Activated CD4-positive, alpha-beta T cell treated with anti-CD3 and anti-CD28 coated beads, Interleukin-2, amount 10 ng/mL, durations not matched to agents 24 days and 14 days (primary cell): ENCODE measurements at regions not wholly inside any gene's neighbourhood (a gene's known extent, or its start where the extent isn't known, plus 50 kb on each side); places are given as distances from the start of the nearest gene placed in this dataset.

Source experiments
- DNase-seq: peaks from one replicate; pipeline ENCODE4 v3.0.0; 2022
- H3K27ac Mint-ChIP-seq: one replicate; pipeline ENCODE4 v1.8.0; 2022; ENCODE audit warnings: mild to moderate bottlenecking, mixed read lengths
- H3K27me3 Mint-ChIP-seq: one replicate; pipeline ENCODE4 v1.8.0; 2022; ENCODE audit warnings: mixed read lengths
- H3K36me3 Mint-ChIP-seq: one replicate; pipeline ENCODE4 v1.8.0; 2022; ENCODE audit warnings: low read depth, mild to moderate bottlenecking, mixed read lengths
- H3K4me1 Mint-ChIP-seq: one replicate; pipeline ENCODE4 v1.8.0; 2021; ENCODE audit warnings: mixed read lengths
- H3K4me3 Mint-ChIP-seq: one replicate; pipeline ENCODE4 v1.8.0; 2022; ENCODE audit warnings: mild to moderate bottlenecking, moderate library complexity, mixed read lengths
- H3K9me3 Mint-ChIP-seq: one replicate; pipeline ENCODE4 v1.8.0; 2021; ENCODE audit warnings: mixed read lengths
- intact Hi-C: fragments of 100-400 bp; cut with micrococcal nuclease; formaldehyde crosslinking; loops from one replicate; pipeline ENCODE4 v1.15.1; 2023

- Mint-ChIP-seq H3K36me3 (no peaks in the 10 kb centered on the region), H3K4me3 (no peak overlapping the region), H3K4me1 (no peaks in the 10 kb centered on the region), H3K9me3 (no peaks in the 10 kb centered on the region), H3K27me3 (no peaks in the 10 kb centered on the region), H3K27ac (no peak overlapping the region)
- intact Hi-C loops = no loop called here
- DNase-seq = no peak
These were observed 91.5 kb upstream of the PDE1C start for GRCh38 chr7:32161708-32162107.

GRCh38 chr7:32158751-32159745 lies 88.8 kb upstream of the PDE1C start:
- no peak for DNase-seq
- Mint-ChIP-seq H3K4me1 (no peaks in the 10 kb centered on the region), H3K9me3 (no peaks in the 10 kb centered on the region), H3K36me3 (no peaks in the 10 kb centered on the region), H3K27me3 (no peaks in the 10 kb centered on the region), H3K4me3 (no peak overlapping the region), H3K27ac (no peak overlapping the region)
- intact Hi-C loops = no loop called here

DNA sequence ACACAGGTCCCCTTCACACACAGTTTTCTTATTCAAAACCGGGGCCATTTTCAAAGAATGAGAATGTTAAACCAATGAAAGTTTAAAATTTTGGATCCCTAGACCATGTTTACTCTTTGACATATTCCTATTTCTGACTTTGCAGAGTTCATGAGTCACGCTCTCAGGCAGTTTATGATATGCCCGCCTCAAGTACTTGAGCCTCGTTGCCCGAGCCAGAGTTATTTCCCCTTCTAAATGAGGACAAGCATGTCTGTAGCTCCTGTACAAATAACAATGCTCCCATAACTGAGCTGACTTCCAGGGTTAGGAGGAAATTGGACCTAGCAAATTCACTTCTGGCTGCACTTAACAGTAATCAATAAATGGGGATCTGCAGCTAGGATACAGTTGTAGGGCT lies 87.9 kb upstream of the PDE1C start:
- Mint-ChIP-seq H3K9me3 (no peaks in the 10 kb centered on the region), H3K4me3 (no peak overlapping the region), H3K27ac (no peak overlapping the region), H3K27me3 (no peaks in the 10 kb centered on the region), H3K4me1 (no peaks in the 10 kb centered on the region), H3K36me3 (no peaks in the 10 kb centered on the region)
- no peak for DNase-seq
- intact Hi-C loops = no loop called here

- Mint-ChIP-seq H3K27me3 (no peaks in the 10 kb centered on the region), H3K4me1 (no peaks in the 10 kb centered on the region), H3K4me3 (no peak overlapping the region), H3K9me3 (no peaks in the 10 kb centered on the region), H3K36me3 (no peaks in the 10 kb centered on the region), H3K27ac (no peak overlapping the region)
- intact Hi-C loops = no loop called here
- DNase-seq = no peak
These were observed 85.5 kb upstream of the PDE1C start for GRCh38 chr7:32155712-32156111.

DNA sequence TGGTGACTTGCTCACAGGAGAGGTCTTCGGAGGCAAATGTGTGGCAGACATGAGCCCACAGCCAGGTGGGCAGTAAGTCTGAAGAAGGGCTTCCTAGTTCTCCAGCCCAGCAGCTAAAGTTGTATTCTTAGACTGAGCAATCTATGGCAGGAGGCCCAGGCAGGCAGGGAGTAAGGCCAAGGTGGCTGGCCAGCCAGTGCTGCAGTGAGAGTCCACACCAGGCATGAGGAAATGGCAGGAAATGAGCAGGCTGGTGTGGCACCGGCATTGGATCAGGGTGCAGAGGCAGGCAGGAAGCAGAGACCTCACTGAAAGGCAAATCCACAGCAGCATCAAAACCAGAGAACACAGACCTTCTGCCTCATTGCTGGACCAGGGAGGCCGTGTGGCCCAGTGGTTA lies 84.6 kb upstream of the PDE1C start:
- no peaks in the 10 kb centered on the region for H3K9me3 Mint-ChIP-seq
- H3K27me3 Mint-ChIP-seq = no peaks in the 10 kb centered on the region
- intact Hi-C loops = no loop called here
- no peaks in the 10 kb centered on the region for H3K4me1 Mint-ChIP-seq
- no peaks in the 10 kb centered on the region for H3K36me3 Mint-ChIP-seq
- H3K4me3 Mint-ChIP-seq = no peak overlapping the region
- no peak overlapping the region for H3K27ac Mint-ChIP-seq
- no peak for DNase-seq

DNA sequence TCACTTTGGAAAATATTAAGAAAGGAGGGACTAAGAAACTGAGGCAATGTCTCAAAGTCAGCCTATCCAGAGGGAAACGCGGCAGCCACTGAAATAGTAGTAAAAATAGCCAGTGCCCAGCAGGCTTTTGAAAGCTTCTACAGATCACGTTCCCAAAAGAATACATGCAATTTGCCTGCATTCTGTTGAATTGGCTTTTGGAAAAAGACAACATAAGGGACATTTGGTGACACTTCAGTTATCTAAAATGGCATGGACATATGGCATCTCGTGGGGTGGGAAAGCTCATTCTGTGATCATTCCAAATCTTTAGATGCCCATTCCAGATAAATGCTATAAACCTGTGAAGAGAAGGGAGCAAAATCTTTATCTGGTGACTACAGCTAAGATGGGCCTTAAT lies 82.8 kb upstream of the PDE1C start:
- H3K27ac Mint-ChIP-seq = no peak overlapping the region
- H3K4me3 Mint-ChIP-seq = no peak overlapping the region
- intact Hi-C loops = no loop called here
- H3K27me3 Mint-ChIP-seq = no peaks in the 10 kb centered on the region
- DNase-seq = no peak
- H3K4me1 Mint-ChIP-seq = no peaks in the 10 kb centered on the region
- H3K36me3 Mint-ChIP-seq = no peaks in the 10 kb centered on the region
- no peaks in the 10 kb centered on the region for H3K9me3 Mint-ChIP-seq

- Mint-ChIP-seq H3K36me3 (no peaks in the 10 kb centered on the region), H3K27ac (no peak overlapping the region), H3K4me3 (no peak overlapping the region), H3K27me3 (no peaks in the 10 kb centered on the region), H3K9me3 (no peaks in the 10 kb centered on the region), H3K4me1 (no peaks in the 10 kb centered on the region)
- DNase-seq = no peak
- intact Hi-C loops = no loop called here
These were observed 82.4 kb upstream of the PDE1C start for GRCh38 chr7:32152576-32152975.

GRCh38 chr7:32150589-32150988 lies 80.4 kb upstream of the PDE1C start:
- no peaks in the 10 kb centered on the region for H3K9me3 Mint-ChIP-seq
- H3K36me3 Mint-ChIP-seq = no peaks in the 10 kb centered on the region
- no peak for DNase-seq
- no peak overlapping the region for H3K27ac Mint-ChIP-seq
- H3K4me1 Mint-ChIP-seq = no peaks in the 10 kb centered on the region
- intact Hi-C loops = no loop called here
- no peak overlapping the region for H3K4me3 Mint-ChIP-seq
- no peaks in the 10 kb centered on the region for H3K27me3 Mint-ChIP-seq

- Mint-ChIP-seq H3K4me3 (no peak overlapping the region), H3K36me3 (no peaks in the 10 kb centered on the region), H3K27me3 (no peaks in the 10 kb centered on the region), H3K27ac (no peak overlapping the region), H3K9me3 (no peaks in the 10 kb centered on the region), H3K4me1 (no peaks in the 10 kb centered on the region)
- no peak for DNase-seq
- intact Hi-C loops = no loop called here
These were observed 79.8 kb upstream of the PDE1C start for GRCh38 chr7:32150039-32150438.

GRCh38 chr7:32147546-32148268 lies 77.5 kb upstream of the PDE1C start:
- no peak overlapping the region for H3K27ac Mint-ChIP-seq
- no peak for DNase-seq
- H3K4me3 Mint-ChIP-seq = no peak overlapping the region
- intact Hi-C loops = no loop called here
- H3K36me3 Mint-ChIP-seq = no peaks in the 10 kb centered on the region
- H3K27me3 Mint-ChIP-seq = no peaks in the 10 kb centered on the region
- no peaks in the 10 kb centered on the region for H3K9me3 Mint-ChIP-seq
- no peaks in the 10 kb centered on the region for H3K4me1 Mint-ChIP-seq

- H3K9me3 Mint-ChIP-seq = no peaks in the 10 kb centered on the region
- intact Hi-C loops = no loop called here
- no peak overlapping the region for H3K27ac Mint-ChIP-seq
- H3K4me3 Mint-ChIP-seq = no peak overlapping the region
- DNase-seq = no peak
- no peaks in the 10 kb centered on the region for H3K4me1 Mint-ChIP-seq
- H3K27me3 Mint-ChIP-seq = no peaks in the 10 kb centered on the region
- no peaks in the 10 kb centered on the region for H3K36me3 Mint-ChIP-seq
These were observed 75.7 kb upstream of the PDE1C start for GRCh38 chr7:32145911-32146310.

DNA sequence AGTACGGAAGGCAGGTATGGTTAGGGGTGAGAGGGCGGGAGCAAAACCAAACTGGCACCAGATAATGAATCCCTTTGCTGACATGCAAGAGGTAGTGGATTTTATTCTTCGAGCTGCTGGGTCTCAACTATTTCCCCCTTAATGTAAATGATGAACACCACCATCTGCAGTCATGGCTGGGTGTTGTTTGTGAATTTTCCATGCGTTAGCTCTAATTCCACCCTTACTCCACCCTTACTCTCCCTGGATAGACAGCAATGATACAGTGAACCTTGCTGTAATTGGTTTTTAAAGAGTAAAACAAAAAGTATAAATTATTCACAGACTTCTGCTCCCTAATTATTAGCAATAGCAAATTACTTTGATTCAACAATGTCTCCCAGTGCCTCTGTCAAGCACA lies 74.5 kb upstream of the PDE1C start:
- Mint-ChIP-seq H3K36me3 (no peaks in the 10 kb centered on the region), H3K4me3 (no peak overlapping the region), H3K9me3 (no peaks in the 10 kb centered on the region), H3K27me3 (no peaks in the 10 kb centered on the region), H3K4me1 (no peaks in the 10 kb centered on the region), H3K27ac (no peak overlapping the region)
- DNase-seq = no peak
- intact Hi-C loops = no loop called here

GRCh38 chr7:32143301-32143700 lies 73.1 kb upstream of the PDE1C start:
- H3K4me3 Mint-ChIP-seq = no peak overlapping the region
- H3K27me3 Mint-ChIP-seq = no peaks in the 10 kb centered on the region
- intact Hi-C loops = no loop called here
- H3K4me1 Mint-ChIP-seq = no peaks in the 10 kb centered on the region
- no peaks in the 10 kb centered on the region for H3K36me3 Mint-ChIP-seq
- H3K9me3 Mint-ChIP-seq = no peaks in the 10 kb centered on the region
- DNase-seq = no peak
- H3K27ac Mint-ChIP-seq = no peak overlapping the region

- Mint-ChIP-seq H3K27ac (no peak overlapping the region), H3K9me3 (no peaks in the 10 kb centered on the region), H3K4me3 (no peak overlapping the region), H3K27me3 (no peaks in the 10 kb centered on the region), H3K4me1 (no peaks in the 10 kb centered on the region), H3K36me3 (no peaks in the 10 kb centered on the region)
- intact Hi-C loops = no loop called here
- no peak for DNase-seq
These were observed 72.4 kb upstream of the PDE1C start for GRCh38 chr7:32142649-32143048.
